GM18505 (cell line): ENCODE measurements at regions not wholly inside any gene's neighbourhood (a gene's known extent, or its start where the extent isn't known, plus 50 kb on each side); places are given as distances from the start of the nearest gene placed in this dataset.
A peak's percentile ranks its signal among the peaks of the same experiment; 100 is the strongest.
"Not testable (repeated sequence)": the region's sequence is repeated elsewhere in the genome, so short reads cannot be mapped to it uniquely, and the experiment has no call there.

Experiments used
- ATAC-seq: cut with Tn5 transposase; IDR thresholded peaks from one replicate; pipeline ENCODE4 v1.9.1; 2021; ENCODE audit not compliant: unreplicated experiment
- POLR2A ChIP-seq: IDR thresholded peaks from 4 replicates; pipeline ENCODE4 v1.6.1; 2011; ENCODE audit warnings: borderline replicate concordance; ENCODE audit not compliant: insufficient read depth, insufficient read length; ENCODE audit errors: extremely low read depth

DNA sequence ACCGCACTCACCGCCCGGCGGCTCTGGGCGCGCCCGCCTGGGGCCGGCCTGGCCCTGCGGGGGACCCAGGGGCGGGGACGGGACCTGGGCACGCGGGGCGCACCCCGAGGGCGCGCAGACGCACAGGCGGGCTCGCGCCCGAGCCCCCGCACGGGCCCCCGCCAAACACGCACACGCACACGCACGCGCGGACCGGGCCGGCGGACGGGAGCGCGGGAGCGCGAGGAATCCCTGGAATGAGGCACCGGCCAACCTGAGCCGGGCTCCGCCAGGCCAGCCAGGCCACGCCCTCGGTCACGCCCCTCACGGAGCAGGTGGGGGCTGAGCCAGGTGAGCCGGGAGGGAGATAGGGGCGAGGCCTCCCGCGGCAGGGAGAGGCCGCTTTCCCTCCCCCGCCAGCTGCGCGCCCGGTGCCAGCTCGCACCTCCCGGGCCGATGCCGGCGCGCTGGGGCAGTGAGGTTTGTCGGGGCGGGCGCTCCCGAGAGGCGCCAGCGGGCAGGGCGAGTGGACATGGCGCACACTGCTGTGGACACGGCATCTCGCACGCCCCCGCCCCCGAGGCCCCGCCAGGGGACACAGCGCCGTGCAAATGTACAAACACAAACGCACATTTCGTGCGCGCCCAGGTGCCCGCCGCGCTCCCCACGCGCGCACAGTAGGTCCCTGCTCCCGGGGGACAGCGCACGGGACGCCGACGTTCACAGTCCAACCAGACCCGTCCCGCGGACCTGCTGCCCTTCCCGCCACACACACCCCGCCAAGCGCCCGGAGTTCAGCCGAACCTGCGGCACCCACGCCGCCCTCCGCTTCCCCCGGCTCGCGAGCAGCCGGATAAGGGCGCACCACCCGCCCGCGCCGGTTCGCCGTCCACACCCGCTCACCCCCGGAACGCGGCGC is 75.9 kb upstream of the VGLL4 start:
- no peak for TF ChIP-seq POLR2A
- ATAC-seq, result peak; percentile 63

GRCh38 chr3:11718637-11719405 is 75.1 kb upstream of the VGLL4 start:
- peak; percentile 21 for ATAC-seq
- TF ChIP-seq POLR2A, result peak; percentile 6

DNA sequence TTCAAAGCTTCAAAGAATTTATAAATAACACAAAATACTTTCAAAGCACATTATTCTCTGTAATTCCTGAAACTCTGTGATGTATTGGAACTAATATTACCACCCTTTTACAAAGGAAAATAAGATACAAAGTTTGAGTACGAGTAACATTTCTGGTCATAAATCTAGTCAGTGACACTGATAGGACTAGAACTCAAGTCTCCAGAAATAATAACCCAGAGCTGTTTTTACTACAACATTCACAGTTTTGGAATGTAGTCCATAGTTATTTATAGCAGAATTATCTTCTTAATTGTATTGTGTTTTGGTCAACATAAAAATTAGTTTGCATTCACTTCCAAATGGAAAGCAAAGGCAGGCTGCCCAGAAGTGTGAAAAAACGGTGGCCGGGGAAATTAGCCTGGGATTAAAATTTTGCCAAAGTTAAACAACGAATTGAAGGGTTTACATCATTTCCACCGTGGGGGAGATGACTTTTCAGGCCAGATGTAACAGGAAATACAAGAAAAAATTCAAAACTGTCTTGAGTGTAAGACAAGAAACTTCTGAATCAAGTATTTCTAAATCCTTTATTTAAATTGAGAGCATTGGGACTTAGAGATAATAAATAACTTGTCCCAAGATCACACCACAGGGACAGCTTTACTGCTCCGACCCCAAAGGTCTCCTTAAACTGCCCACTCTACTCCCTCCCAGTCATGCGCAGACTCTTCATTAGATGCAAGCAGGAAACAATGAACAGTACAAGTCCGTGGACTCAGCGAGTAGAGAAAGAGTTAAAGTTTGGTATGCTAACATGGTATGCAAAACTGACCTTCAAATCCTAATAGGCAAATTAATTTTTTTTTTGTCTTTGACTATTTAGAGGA is 74.3 kb upstream of the VGLL4 start:
- TF ChIP-seq POLR2A, result no peak
- ATAC-seq, result peak; percentile 9

- TF ChIP-seq POLR2A, result no peak
- no peak for ATAC-seq
These were observed 73.6 kb upstream of the VGLL4 start for GRCh38 chr3:11717301-11717700.

DNA sequence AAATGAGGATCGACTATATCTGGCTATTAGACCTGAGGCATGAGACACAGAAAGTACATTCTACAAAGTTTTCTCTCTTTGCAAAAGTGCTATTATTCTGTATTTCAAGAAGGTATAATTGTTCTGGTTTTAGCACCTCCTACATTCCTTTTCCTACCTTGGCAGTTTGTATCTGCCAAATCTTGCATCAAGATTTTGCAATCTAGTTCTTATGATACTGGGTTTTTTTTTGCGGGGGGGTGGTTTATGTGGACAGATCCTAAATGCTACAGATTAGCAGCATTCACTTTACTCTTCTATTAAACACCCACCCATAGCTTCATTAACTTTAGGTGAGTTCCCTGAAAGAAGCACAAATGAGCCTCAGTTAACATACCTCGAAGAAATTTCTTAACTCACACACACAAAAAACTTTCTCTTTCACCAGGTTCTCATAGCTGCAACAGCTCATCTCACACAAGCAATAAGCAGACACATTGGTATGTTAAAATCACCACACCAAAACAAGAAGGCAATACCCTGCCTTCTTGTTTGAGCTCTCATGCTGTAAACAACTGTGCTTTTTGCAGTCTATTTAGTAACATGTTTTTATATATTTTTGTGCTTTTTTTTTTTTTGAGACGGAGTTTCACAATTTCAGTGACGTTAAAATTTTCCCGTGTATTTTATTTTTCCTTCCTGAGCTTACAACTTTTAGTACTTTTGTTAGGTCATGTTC is 73.0 kb upstream of the VGLL4 start:
- TF ChIP-seq POLR2A, result no peak
- ATAC-seq, result no peak

GRCh38 chr3:11713171-11713570 is 69.5 kb upstream of the VGLL4 start:
- no peak for ATAC-seq
- no peak for TF ChIP-seq POLR2A

GRCh38 chr3:11712646-11713045 is 68.9 kb upstream of the VGLL4 start:
- no peak for ATAC-seq
- TF ChIP-seq POLR2A, result no peak

DNA sequence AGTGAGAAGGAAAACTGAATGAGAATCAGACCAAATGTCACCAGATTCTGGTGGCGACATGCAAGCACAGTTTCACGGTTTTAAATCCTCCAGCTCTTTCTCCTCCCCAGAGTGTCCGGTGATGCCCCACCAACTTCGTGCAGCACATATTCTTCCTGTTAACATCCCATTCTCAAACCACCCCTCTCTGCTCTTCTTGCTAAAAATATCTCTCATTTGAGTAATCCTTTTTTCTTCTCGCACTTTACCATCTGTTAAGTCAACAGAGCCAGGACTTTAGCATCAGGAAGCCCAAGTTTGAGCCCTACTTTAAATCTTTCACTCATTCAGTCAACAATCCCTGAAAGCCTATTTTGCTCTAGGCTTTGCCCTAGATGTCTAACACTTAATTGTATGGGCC is 68.2 kb upstream of the VGLL4 start:
- no peak for TF ChIP-seq POLR2A
- no peak for ATAC-seq

DNA sequence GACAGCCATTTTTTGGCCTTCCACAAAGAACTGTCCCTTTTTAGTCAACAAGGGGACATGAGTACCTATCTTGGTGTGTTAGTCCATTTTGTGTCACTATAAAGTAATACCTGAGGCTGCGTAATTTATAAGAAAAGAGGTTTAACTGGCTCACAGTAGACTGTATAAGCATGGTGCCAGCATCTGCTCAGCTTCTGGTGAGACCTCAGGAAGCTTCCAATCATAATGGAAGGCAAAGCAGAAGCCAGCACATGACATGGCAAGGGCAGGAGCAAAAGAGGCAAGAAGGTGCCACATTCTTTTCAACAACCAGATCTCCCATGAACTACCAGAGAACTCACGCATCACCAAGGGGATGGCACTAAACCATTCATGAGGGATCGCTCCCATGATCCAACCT is 66.1 kb upstream of the VGLL4 start:
- no peak for TF ChIP-seq POLR2A
- ATAC-seq, result no peak

- ATAC-seq, result not testable (repeated sequence)
These were observed 63.4 kb upstream of the VGLL4 start for GRCh38 chr3:11707084-11707483.

DNA sequence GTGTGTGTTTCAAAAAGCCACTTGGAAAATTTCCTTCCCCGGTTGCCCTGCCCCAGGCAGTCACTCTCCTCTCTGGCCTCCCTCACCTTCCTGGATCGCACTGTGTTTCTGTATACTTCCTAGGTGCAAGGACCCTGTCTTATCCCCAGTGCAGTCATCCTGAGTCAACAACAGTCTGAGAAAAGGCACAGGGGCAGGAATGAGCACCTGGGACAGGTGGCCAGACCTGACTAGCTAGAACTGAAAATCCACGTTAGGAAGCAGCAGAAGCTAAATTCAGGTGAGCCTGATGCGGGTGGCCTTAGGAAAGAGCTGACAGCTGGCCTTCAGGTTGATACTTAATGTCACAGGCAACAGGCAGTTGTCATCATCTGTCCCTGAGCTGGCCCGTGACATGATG is 62.9 kb upstream of the VGLL4 start:
- TF ChIP-seq POLR2A, result no peak
- ATAC-seq, result no peak

GRCh38 chr3:11705049-11705448 is 61.3 kb upstream of the VGLL4 start:
- no peak for TF ChIP-seq POLR2A
- no peak for ATAC-seq

- no peak for ATAC-seq
- no peak for TF ChIP-seq POLR2A
These were observed 59.4 kb upstream of the VGLL4 start for GRCh38 chr3:11703146-11703545.
